Mesothelial cell of epicardium (in vitro differentiated cells): ENCODE measurements at regions not wholly inside any gene's neighbourhood (a gene's known extent, or its start where the extent isn't known, plus 50 kb on each side); places are given as distances from the start of the nearest gene placed in this dataset.

Source experiments
- DNase-seq, 2 experiments: peaks; one replicate each; pipeline ENCODE4 v3.0.0; 2021; ENCODE audit warnings: low spot score in 2 of 2; ENCODE audit not compliant: unreplicated experiment in 2 of 2
- H3K27ac Mint-ChIP-seq: 2 replicates; pipeline ENCODE4 v1.8.0; 2021; ENCODE audit warnings: mixed read lengths
- H3K27me3 Mint-ChIP-seq: 2 replicates; pipeline ENCODE4 v1.8.0; 2021; ENCODE audit warnings: low read depth, mixed read lengths
- H3K36me3 Mint-ChIP-seq: 2 replicates; pipeline ENCODE4 v1.8.0; 2021; ENCODE audit warnings: mixed read lengths
- H3K4me1 Mint-ChIP-seq: 2 replicates; pipeline ENCODE4 v1.8.0; 2021; ENCODE audit warnings: mixed read lengths
- H3K4me3 Mint-ChIP-seq: 2 replicates; pipeline ENCODE4 v1.8.0; 2021; ENCODE audit warnings: mild to moderate bottlenecking, moderate library complexity, mixed read lengths
- H3K9me3 Mint-ChIP-seq: 2 replicates; pipeline ENCODE4 v1.8.0; 2021; ENCODE audit warnings: mixed read lengths
- CTCF ChIP-seq: fragments of 200-600 bp; sonication (generic); IDR thresholded peaks from one replicate; pipeline ENCODE4 v1.5.0; 2021; ENCODE audit warnings: antibody characterized with exemption; ENCODE audit not compliant: unreplicated experiment

DNA sequence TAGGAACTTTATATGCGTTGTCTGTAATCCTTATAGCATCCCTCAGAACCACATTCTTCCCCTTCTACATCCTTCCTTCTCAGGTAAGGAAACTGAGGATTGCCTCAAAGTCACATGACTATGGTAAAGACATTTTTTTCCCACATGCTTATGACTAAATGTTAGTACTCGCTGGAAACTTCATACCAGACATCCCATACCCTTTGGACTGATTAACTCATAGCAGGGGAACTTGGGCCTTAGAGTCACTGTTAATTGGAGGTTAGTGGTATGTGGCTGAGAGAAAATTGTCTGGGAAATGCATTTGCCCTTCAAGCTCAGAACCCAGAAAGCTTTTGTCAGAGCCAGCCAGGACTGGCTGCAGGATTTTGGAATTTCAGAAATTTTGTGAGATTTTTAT, 155.0 kb downstream of the RELL1 start:
- Mint-ChIP-seq H3K4me3 (no peak overlapping the region), H3K27me3 (no peaks in the 10 kb centered on the region), H3K27ac (peak overlapping the region; percentile 62), H3K9me3 (no peaks in the 10 kb centered on the region), H3K36me3 (no peaks in the 10 kb centered on the region), H3K4me1 (peaks cover 38% of the 10 kb centered on the region)
- no peak for DNase-seq
- no peak for TF ChIP-seq CTCF

DNA sequence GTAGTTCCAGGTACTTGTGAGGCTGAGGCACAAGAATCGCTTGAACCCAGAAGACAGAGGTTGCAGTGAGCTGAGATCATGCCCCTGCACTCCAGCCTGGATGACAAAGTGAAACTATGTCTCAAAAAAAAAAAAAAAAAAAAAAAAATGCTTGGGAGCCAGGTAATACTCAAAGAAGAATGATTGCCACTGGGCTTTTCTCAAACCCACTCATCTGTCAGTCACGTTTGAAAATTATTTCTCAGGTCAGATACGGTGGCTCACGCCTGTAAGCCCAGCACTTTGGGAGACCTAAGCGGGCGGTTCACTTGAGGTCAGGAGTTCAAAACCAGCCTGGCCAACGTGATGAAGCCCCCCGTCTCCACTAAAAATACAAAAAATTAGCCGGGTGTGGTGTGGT, 155.7 kb downstream of the RELL1 start:
- no peak for TF ChIP-seq CTCF
- H3K9me3 Mint-ChIP-seq = no peaks in the 10 kb centered on the region
- H3K27ac Mint-ChIP-seq = no peak overlapping the region
- H3K4me1 Mint-ChIP-seq = peaks cover 39% of the 10 kb centered on the region
- no peak overlapping the region for H3K4me3 Mint-ChIP-seq
- no peaks in the 10 kb centered on the region for H3K27me3 Mint-ChIP-seq
- no peak for DNase-seq
- no peaks in the 10 kb centered on the region for H3K36me3 Mint-ChIP-seq

- no peak for TF ChIP-seq CTCF
- peak overlapping the region; percentile 80 for H3K27ac Mint-ChIP-seq
- no peaks in the 10 kb centered on the region for H3K27me3 Mint-ChIP-seq
- H3K36me3 Mint-ChIP-seq = no peaks in the 10 kb centered on the region
- H3K9me3 Mint-ChIP-seq = no peaks in the 10 kb centered on the region
- no peak for DNase-seq
- H3K4me1 Mint-ChIP-seq = peaks cover 30% of the 10 kb centered on the region
- no peak overlapping the region for H3K4me3 Mint-ChIP-seq
Measured at GRCh38 chr4:37528166-37528885, 157.8 kb downstream of the RELL1 start.

DNA sequence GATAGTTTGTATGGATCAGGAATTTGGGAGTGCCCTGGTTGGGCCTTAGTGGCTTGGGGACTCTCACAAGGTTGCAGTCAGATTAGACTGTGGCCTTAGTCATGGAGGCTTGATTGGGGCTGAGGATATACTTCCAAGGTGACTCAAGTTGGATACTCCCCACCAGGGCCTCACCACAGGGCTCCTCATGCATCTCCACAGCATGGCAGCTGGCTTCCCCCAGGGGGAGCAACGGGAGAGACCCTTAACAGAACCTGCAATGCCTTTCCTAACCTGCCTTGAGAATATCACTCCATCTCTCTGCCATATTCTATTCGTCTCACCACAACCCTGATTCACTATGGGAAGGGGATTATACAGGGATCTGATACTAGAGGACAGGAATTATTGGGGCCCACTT, 161.9 kb downstream of the RELL1 start:
- H3K4me1 Mint-ChIP-seq = peaks cover 13% of the 10 kb centered on the region
- TF ChIP-seq CTCF = no peak
- no peak overlapping the region for H3K4me3 Mint-ChIP-seq
- peaks cover 26% of the 10 kb centered on the region for H3K9me3 Mint-ChIP-seq
- no peaks in the 10 kb centered on the region for H3K27me3 Mint-ChIP-seq
- no peak for DNase-seq
- peaks cover 18% of the 10 kb centered on the region for H3K36me3 Mint-ChIP-seq
- H3K27ac Mint-ChIP-seq = no peak overlapping the region

DNA sequence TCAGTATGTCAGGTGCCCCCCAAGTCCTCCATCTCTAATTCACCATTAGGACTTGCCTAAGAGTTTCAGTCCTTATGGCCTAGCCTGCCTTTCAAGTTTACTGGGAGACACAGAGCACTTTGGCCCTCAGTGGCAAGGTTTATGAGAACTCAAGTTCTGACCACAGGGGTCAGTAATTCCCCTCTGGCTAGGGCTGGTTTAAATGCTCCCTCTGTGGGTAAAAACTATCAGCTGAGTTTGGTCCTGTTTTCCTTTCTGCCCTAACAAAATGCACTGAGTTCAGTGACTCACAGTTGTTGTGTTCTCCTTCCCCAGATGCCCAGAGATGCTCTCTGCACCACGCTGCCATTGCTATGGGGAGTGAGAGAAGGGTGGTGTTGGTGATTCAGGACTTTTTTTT, 163.2 kb downstream of the RELL1 start:
- no peak for DNase-seq
- TF ChIP-seq CTCF = no peak

More for the DNA sequence above, 163.2 kb downstream of the RELL1 start:
- H3K9me3 Mint-ChIP-seq = peaks cover 38% of the 10 kb centered on the region
- no peaks in the 10 kb centered on the region for H3K27me3 Mint-ChIP-seq
- peaks cover 27% of the 10 kb centered on the region for H3K36me3 Mint-ChIP-seq
- peaks cover 4% of the 10 kb centered on the region for H3K4me1 Mint-ChIP-seq
- no peak overlapping the region for H3K4me3 Mint-ChIP-seq
- H3K27ac Mint-ChIP-seq = no peak overlapping the region
